Tibial nerve (tissue), 4 donors: ENCODE measurements at regions not wholly inside any gene's neighbourhood (a gene's known extent, or its start where the extent isn't known, plus 50 kb on each side); places are given as distances from the start of the nearest gene placed in this dataset.

Experiments
- CTCF ChIP-seq, 5 experiments: fragments of 200-600 bp in 3 of 5; fragments of 450-650 bp in 2 of 5; sonication (generic) in 3 of 5; IDR thresholded peaks; one replicate each; pipeline ENCODE4 v1.5.1; 2016 to 2019; ENCODE audit warnings: antibody characterized with exemption in 5 of 5, mild to moderate bottlenecking in 3 of 5, moderate library complexity in 2 of 5
- EP300 ChIP-seq, 2 donors: sonication (generic); formaldehyde crosslinking; IDR thresholded peaks; one replicate each; pipeline ENCODE4 v1.6.1; 2017; ENCODE audit warnings: antibody characterized with exemption in 2 of 2, mild to moderate bottlenecking in 1 of 2

DNA sequence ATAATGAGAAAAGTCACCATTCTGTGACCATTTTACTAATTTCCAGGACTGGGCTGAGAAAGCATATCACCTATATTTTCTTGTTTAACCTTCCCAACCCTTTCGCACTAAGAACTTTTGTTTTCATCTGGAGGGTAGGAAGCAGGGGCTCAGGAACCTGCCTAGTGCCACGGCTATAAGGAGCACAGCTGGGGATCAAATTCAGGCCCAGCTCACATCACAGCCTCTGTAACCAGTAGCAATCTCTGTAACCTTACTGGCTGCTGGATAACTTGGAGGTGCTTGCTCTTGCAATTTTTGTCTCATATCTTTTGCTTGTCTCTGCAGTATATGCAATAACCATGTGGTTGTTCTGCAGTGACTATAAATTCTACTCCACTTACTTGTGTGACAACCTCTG is 62.0 kb downstream of the PABIR2 start:
- TF ChIP-seq CTCF (IDR thresholded peaks at IDR 0.05) (no peak), EP300 (IDR thresholded peaks at IDR 0.05) (no peak)
